GM18861 (cell line): ENCODE measurements at regions not wholly inside any gene's neighbourhood (a gene's known extent, or its start where the extent isn't known, plus 50 kb on each side); places are given as distances from the start of the nearest gene placed in this dataset.
A peak's percentile ranks its signal among the peaks of the same experiment; 100 is the strongest.

Experiments used
- ATAC-seq: cut with Tn5 transposase; IDR thresholded peaks from one replicate; pipeline ENCODE4 v1.9.1; 2021; ENCODE audit not compliant: unreplicated experiment

GRCh38 chr9:26742828-26743476 is 149.7 kb downstream of the CAAP1 start:
- no peak for ATAC-seq

GRCh38 chr9:26735160-26735559 is 157.4 kb downstream of the CAAP1 start:
- ATAC-seq = no peak

GRCh38 chr9:26729187-26729586 is 163.4 kb downstream of the CAAP1 start:
- no peak for ATAC-seq

GRCh38 chr9:26727471-26727870 is 165.1 kb downstream of the CAAP1 start:
- no peak for ATAC-seq

DNA sequence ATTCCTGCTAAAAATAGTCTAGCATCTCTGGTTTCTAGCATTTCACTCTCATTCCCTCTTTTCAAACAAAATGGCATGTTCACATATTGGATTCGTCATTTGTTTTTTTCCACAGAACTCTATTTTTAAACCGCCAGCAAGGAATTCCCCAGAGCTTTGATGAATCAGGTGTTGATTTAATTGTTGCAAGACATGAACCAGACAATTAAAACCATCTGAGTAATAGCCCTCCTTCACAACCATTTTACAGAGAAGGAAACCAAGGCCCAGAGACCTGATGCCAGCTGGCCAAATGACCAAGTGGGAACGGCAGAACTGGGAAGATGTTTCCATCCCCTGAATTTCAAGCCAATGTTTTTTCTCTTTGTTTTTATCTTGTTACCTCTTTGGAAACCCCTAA is 167.0 kb downstream of the CAAP1 start:
- ATAC-seq = no peak

- peak; percentile 71 for ATAC-seq
Observed at GRCh38 chr9:26723486-26723885, 169.1 kb downstream of the CAAP1 start.

GRCh38 chr9:26722755-26723154 is 169.8 kb downstream of the CAAP1 start:
- ATAC-seq = no peak

DNA sequence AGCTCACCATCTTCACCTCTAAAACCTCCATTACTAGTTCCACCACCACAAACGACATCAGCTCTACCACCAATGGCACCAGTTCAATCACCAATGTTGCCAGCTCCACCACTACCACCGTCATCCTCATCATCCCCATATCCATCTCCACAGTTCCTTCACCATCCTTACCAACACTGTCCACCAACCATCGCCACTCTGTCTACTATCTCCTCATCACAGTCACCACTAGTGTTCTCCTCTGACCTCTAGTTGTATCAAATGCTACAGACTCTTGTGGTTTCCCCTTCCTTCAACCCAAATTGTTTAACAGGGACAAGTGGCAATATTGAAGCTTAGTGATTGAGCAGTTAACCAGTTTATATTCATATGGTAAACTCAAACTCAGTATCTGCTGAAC is 182.6 kb downstream of the CAAP1 start:
- no peak for ATAC-seq

- no peak for ATAC-seq
Observed at GRCh38 chr9:26706223-26706622, 186.4 kb downstream of the CAAP1 start.

- no peak for ATAC-seq
Observed at GRCh38 chr9:26695298-26695622, 197.3 kb downstream of the CAAP1 start.

DNA sequence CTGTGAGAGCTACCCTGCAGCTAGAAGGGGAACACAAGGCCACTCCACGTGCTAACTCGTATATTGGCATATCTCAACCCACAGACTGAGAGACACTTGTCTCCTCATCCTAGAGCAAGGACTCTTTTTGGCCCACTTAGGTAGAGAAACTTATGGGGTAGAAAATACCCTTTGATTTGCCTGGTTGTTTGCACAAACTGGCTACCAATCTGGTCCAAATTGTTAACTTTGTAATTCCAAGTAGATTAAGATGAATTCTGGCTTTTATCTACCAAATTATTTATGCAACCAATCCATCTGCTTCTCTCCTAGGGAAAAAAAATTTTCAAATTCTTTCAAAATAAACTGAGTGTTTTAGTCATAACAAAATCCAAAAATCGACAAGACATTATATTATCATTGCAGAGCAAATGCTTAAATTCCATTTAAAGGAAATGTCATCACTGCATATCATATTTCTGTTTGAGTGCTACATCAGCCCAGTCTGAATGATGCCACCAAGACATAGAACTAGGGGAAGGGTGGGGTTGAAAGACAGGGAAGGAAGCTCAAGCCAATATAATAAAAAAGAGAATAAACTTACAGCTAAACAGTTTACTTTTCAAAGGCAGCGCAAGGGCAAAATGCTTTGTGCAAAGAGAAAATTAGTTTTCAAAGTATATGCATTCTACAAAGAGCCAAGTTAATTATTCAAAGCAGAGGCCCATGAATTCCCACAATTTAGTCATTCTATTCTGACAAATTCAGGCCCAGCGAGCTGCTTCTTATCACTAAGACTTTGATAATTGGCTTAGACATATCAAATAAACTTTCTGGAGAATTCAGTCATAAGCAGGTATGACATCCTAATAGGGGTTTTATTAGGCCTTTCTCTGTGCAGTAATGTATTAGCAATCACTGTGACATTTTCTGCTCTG is 198.0 kb downstream of the CAAP1 start:
- ATAC-seq = no peak

DNA sequence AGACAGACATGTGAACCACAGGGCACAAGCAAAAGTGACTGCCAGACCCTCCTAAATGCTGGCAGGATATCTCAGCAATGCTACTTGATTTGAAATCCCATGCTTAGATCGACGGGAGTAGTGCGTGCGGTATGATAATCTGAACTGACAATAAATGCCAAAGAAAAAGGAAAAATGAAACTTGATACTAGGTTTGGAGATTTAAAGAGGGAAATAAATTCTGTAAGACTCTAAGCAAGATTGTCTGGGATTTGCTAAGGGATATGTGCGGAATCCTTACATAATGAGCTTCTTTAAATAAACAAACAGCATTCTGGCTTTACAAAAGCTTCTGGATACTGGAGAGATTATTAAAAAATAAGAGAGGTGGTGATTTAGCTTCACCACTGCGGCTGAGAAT is 203.6 kb downstream of the CAAP1 start:
- ATAC-seq = no peak

DNA sequence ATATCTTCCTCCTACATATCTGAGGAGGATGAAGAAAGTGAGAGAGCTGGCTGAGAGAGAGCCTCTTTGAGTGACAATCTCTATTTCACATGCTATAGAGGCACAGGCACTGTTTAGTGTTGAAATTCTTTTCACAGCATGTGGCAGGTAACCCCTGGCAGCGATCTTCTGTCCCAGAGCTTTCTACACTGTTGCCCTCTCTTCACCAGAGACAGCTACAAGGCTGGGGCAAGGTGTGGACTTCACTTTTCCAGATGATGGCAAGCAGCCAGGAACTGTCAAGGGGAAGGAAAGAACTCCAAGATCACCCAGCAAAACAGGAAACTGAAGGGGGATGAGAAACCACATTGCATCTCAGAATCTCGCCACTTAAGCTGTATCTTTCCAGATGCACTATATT is 205.2 kb downstream of the CAAP1 start:
- ATAC-seq = no peak

DNA sequence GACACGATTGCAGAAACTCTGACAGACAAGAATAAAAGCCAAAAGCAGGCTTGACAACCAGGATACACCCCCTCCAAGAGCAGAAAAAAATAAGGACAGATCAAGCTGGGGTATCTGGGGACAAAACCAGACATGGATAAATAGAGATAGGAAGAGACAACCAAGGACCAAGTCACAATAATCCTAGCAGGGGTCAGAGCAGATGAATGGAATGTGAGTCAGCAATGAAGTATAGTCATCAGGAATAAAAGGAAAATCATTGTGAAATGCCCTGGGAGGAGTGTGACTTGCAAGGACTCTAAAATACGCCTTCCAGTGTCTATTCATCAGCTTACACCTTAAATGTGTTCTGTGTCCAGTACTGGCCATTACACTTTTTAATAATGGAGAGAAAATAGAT is 206.8 kb downstream of the CAAP1 start:
- ATAC-seq = no peak

GRCh38 chr9:26684029-26684428 is 208.6 kb downstream of the CAAP1 start:
- no peak for ATAC-seq

DNA sequence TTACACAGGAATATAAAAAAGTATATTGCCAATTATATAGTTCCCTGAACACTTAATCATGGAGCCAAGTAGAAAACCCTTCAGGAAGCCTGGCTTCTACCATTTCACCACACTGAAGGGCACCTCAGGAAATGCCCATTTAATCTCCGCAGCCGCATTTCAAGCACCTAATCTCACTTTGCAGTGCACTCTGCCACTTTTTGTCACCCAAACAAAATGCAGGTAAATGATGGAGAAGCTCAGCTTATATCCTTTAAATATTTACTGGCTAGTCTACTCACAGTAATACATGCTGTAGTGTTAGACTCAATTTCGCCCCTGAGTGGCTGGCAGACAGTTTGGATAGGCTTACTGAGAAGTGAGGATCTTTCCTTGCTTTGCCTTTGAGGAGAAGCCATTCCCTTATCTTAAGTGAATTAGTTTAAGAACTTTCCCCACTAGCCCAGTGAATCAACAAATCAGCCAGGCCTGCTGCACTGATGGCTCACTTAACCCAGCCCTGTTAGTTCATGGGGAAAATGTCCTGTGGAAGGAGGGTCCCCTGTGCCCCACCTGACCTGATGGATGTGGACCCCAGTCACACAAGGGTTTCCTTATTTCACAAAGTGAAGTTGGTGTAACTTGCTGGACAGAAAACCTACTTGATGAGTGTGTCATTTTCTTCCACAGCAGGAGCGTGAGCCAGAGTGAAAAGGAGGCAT is 209.7 kb downstream of the CAAP1 start:
- no peak for ATAC-seq

DNA sequence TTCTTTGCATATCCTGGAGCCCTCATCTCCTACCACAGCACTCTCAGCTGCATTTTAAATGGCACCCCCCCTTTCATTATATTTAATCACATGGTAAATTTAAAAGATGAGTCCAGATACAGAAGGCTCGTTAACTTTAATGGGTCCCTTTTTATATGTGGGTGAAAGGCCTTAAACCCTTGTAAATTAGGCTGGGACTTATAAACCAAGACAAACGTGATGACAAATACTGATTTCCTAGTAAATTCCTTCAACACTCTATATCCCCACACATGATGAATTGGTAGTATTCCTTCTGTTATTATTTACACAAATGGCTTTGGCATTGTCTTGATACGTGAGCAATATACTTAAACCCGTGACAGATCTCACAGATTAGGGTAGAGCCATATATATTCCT is 210.6 kb downstream of the CAAP1 start:
- ATAC-seq = no peak

DNA sequence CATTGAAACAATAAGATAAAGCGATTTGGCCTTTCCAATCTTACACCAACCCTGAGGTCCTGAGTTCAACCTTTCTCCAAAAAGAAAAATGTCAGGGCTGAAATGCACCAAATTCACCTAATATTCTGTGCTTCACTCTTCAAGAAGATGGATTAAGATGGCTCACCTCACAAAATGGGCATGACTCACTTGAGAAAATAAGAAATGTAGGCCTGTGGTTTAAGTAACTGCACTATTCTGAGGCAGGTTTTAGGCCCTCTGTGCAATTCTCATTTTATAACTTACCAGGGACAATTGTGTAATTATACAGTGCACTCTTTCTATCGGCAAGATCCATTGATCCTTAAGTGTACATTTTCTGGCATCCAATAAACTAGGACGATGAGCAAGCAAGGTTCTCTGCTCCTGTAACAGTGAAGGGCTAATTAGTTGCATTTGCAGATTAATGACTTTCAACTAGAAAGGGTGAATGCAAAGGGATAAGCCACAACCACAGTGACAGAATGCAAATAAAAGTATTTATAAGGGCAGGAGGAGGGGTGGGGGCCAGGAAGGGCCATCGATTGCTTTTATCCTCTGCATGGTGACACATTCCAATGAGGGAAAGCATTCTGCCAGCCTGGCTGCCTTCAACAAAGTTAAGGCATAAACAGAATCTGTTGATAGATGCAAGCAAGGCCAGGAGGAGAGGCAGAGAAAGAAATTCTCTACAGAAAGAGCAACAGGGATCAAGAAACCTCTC is 214.5 kb downstream of the CAAP1 start:
- ATAC-seq = no peak

DNA sequence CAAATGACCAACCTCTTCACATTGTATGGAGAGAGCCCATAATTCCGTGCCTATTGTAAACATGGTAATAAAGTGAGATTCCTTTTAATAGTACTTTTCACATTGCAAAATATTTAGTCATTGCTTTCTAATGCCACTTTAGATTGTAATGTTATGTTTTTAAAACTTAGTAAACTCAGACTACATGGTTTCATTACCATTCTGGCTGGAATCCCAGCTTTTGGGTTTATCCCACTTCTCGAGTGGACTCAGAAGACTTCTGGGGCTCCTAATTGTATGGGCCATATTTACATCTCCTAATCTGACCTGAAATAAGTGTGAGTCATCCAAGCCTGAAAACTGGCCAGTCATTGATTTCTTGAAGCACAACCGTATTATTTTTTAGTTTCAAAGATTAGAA is 217.6 kb downstream of the CAAP1 start:
- ATAC-seq = no peak

- ATAC-seq = no peak
Observed at GRCh38 chr9:26673261-26673660, 219.3 kb downstream of the CAAP1 start.
